Testis (tissue), 2 donors: ENCODE measurements at regions not wholly inside any gene's neighbourhood (a gene's known extent, or its start where the extent isn't known, plus 50 kb on each side); places are given as distances from the start of the nearest gene placed in this dataset.

Experiments used
- DNase-seq: peaks from one replicate; pipeline ENCODE4 v3.0.0-alpha.2; 2019
- H3K27ac ChIP-seq, 2 donors: fragments of 200-600 bp; sonication (generic); one replicate each; pipeline ENCODE4 v1.5.1; 2019
- H3K27me3 ChIP-seq: fragments of 200-600 bp; sonication (generic); one replicate; pipeline ENCODE4 v1.5.1; 2019
- H3K36me3 ChIP-seq: fragments of 200-600 bp; sonication (generic); one replicate; pipeline ENCODE4 v1.5.1; 2017; ENCODE audit warnings: low read depth; ENCODE audit errors: missing control alignments
- H3K4me1 ChIP-seq: fragments of 200-600 bp; sonication (generic); one replicate; pipeline ENCODE4 v1.5.1; 2019
- H3K4me3 ChIP-seq, 2 donors: fragments of 200-600 bp; sonication (generic); one replicate each; pipeline ENCODE4 v1.5.1; 2017 to 2019
- H3K9me3 ChIP-seq: fragments of 200-600 bp; sonication (generic); one replicate; pipeline ENCODE4 v1.5.1; 2017
- POLR2A ChIP-seq: fragments of 450-650 bp; IDR thresholded peaks from one replicate; pipeline ENCODE4 v1.6.1; 2017; ENCODE audit warnings: antibody characterized with exemption, mild to moderate bottlenecking, moderate library complexity
- WGBS, 2 donors: methylation state at CpG; one replicate each; pipeline ENCODE4 v1.1.5; 2018; 5-methylcytosine and 5-hydroxymethylcytosine counted together
- intact Hi-C: fragments of 100-400 bp; cut with DNase I; formaldehyde crosslinking; loops from one replicate; pipeline ENCODE4 v1.15.1; 2023; ENCODE audit warnings: low total_unique reads
- TF ChIP-seq, protein P1 (sequence below), 3 experiments: fragments of 450-650 bp in 2 of 3; fragments of 200-600 bp in 1 of 3; sonication (generic) in 1 of 3; IDR thresholded peaks; one replicate each; pipeline ENCODE4 v1.5.1; 2016 to 2019; ENCODE audit warnings: antibody characterized with exemption in 3 of 3, mild to moderate bottlenecking in 2 of 3, moderate library complexity in 1 of 3

- no peaks in the 10 kb centered on the region for H3K27me3 ChIP-seq
- TF ChIP-seq POLR2A: no peak
- TF ChIP-seq, protein P1, sequence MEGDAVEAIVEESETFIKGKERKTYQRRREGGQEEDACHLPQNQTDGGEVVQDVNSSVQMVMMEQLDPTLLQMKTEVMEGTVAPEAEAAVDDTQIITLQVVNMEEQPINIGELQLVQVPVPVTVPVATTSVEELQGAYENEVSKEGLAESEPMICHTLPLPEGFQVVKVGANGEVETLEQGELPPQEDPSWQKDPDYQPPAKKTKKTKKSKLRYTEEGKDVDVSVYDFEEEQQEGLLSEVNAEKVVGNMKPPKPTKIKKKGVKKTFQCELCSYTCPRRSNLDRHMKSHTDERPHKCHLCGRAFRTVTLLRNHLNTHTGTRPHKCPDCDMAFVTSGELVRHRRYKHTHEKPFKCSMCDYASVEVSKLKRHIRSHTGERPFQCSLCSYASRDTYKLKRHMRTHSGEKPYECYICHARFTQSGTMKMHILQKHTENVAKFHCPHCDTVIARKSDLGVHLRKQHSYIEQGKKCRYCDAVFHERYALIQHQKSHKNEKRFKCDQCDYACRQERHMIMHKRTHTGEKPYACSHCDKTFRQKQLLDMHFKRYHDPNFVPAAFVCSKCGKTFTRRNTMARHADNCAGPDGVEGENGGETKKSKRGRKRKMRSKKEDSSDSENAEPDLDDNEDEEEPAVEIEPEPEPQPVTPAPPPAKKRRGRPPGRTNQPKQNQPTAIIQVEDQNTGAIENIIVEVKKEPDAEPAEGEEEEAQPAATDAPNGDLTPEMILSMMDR (IDR thresholded peaks at IDR 0.05): no peak
- WGBS, 2 donors: 44 to 53% methylated on average over 1 of the region's 1 CpG
Measured at GRCh38 chr4:135605076-135605475, 1403.5 kb upstream of the PABPC4L start.

DNA sequence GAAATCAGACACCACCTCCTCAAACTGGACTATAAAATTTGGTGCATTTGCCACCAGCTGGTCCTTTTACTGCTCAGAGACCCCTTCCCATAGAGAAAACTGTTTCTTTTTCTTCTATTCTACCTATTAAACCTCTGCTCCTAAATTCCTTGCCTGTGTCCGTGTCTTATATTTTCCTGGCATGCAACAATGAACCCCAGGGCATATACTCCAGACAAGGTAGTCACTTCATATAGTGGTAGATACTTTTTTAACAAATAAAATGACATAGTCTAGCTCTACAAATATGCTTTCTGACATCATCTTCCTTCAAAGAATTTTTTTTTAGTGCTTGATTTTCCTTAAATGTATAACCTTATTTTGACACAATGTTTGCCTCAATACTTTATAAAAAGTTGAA lies 1402.9 kb upstream of the PABPC4L start:
- no peaks in the 10 kb centered on the region for H3K27me3 ChIP-seq
- no peaks in the 10 kb centered on the region for H3K36me3 ChIP-seq
- no peak overlapping the region for H3K27ac ChIP-seq
- no peak for DNase-seq
- no peak for TF ChIP-seq POLR2A
- TF ChIP-seq, protein P1 (IDR thresholded peaks at IDR 0.05): no peak
- 86 to 91% methylated on average over 1 of the region's 1 CpG for WGBS, 2 donors
- H3K4me3 ChIP-seq: no peak overlapping the region
- intact Hi-C loops: no loop called here
- H3K4me1 ChIP-seq: no peaks in the 10 kb centered on the region
- no peaks in the 10 kb centered on the region for H3K9me3 ChIP-seq

More at GRCh38 chr4:135605076-135605475, 1403.5 kb upstream of the PABPC4L start:
- Histone ChIP-seq H3K36me3 (no peaks in the 10 kb centered on the region), H3K4me1 (no peaks in the 10 kb centered on the region), H3K27ac (no peak overlapping the region), H3K9me3 (no peaks in the 10 kb centered on the region), H3K4me3 (no peak overlapping the region)
- no peak for DNase-seq
- intact Hi-C loops: no loop called here

DNA sequence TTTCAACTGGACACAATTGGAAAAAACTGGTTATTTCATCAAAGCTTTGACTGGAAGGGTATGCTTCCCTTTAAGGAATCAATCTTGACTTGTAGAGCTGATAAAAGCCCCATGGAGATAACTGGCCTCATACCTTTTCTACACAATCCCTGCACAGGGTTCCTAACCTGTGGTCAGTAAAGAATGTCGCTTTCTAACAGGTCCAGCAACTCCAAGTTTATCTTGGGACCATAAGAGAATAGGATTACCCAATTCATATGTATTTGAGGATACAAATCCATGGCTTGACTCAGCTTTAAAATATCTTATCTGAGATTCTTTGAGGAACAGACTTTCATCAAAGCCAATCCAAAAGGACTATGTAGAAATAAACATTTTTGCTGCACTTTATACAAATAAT lies 1399.8 kb upstream of the PABPC4L start:
- no peaks in the 10 kb centered on the region for H3K27me3 ChIP-seq
- no peak overlapping the region for H3K27ac ChIP-seq
- H3K4me3 ChIP-seq: no peak overlapping the region
- intact Hi-C loops: no loop called here
- no peaks in the 10 kb centered on the region for H3K9me3 ChIP-seq
- H3K4me1 ChIP-seq: no peaks in the 10 kb centered on the region
- H3K36me3 ChIP-seq: no peaks in the 10 kb centered on the region
- TF ChIP-seq, protein P1 (IDR thresholded peaks at IDR 0.05): no peak
- no peak for TF ChIP-seq POLR2A
- no peak for DNase-seq
- WGBS, 2 donors: 88 to 94% methylated on average over 1 of the region's 1 CpG

DNA sequence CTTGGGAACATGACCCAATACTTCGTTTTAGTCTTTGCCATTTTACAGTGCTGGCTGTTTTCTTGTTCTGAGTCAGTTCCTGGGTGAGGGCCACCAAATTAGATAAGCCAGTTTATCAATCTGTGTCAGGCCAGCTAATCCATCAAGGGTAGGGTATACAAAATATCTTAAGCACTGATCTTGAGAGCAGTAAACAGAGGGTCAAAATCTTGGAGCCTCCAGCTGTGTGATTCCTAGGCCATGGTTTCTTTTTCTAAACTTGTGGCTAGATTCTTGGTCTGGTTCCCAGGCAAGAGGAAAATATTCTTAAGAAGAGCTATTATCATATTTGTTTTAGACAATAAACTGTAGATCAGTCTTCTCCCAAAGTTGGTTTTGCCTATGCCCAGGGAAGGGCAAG lies 1396.6 kb upstream of the PABPC4L start:
- TF ChIP-seq POLR2A: no peak
- TF ChIP-seq, protein P1 (IDR thresholded peaks at IDR 0.05): no peak
- Histone ChIP-seq H3K4me3 (no peak overlapping the region), H3K27me3 (no peaks in the 10 kb centered on the region), H3K9me3 (no peaks in the 10 kb centered on the region), H3K36me3 (no peaks in the 10 kb centered on the region), H3K4me1 (no peaks in the 10 kb centered on the region), H3K27ac (no peak overlapping the region)
- intact Hi-C loops: no loop called here
- 60 to 80% methylated on average over 1 of the region's 1 CpG for WGBS, 2 donors
- DNase-seq: no peak

DNA sequence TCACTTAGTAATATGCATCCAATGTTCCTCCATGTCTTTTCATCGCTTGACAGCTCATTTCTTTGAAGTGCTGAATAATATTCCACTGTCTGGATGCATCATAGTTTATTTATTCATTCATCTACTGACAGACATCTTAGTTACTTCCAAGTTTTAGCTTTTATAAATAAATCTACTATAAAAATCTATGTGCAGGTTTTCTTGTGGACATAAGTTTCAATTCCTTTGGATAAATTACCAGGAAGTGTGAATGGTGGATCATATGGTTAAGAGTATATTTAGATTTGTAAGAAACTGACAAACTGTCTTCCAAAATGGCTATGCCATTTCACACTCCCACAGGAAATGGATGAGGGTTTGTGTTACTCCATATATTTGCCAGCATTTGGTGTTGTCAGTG lies 1392.9 kb upstream of the PABPC4L start:
- Histone ChIP-seq H3K27ac (no peak overlapping the region), H3K4me3 (no peak overlapping the region), H3K9me3 (no peaks in the 10 kb centered on the region), H3K27me3 (no peaks in the 10 kb centered on the region), H3K36me3 (no peaks in the 10 kb centered on the region), H3K4me1 (no peaks in the 10 kb centered on the region)
- no peak for TF ChIP-seq POLR2A
- TF ChIP-seq, protein P1 (IDR thresholded peaks at IDR 0.05): no peak
- intact Hi-C loops: no loop called here
- 86 to 89% methylated on average over 1 of the region's 1 CpG for WGBS, 2 donors
- DNase-seq: no peak
